Karpas-422 (cell line): ENCODE measurements at regions not wholly inside any gene's neighbourhood (a gene's known extent, or its start where the extent isn't known, plus 50 kb on each side); places are given as distances from the start of the nearest gene placed in this dataset.

Experiments
- DNase-seq: peaks from one replicate; pipeline ENCODE4 v3.0.0-alpha.2; 2015
- H2AFZ ChIP-seq: fragments of 200-600 bp; sonication (generic); 2 replicates; pipeline ENCODE4 v1.6.1; 2014; ENCODE audit warnings: antibody characterized with exemption, low read length, mixed read lengths
- H3K27ac ChIP-seq: fragments of 200-600 bp; sonication (generic); 2 replicates; pipeline ENCODE4 v1.5.1; 2014; ENCODE audit warnings: mild to moderate bottlenecking, low read length, moderate library complexity
- H3K27me3 ChIP-seq: fragments of 200-600 bp; sonication (generic); 2 replicates; pipeline ENCODE4 v1.6.1; 2014; ENCODE audit warnings: low read length, mixed read lengths
- H3K36me3 ChIP-seq: fragments of 200-600 bp; sonication (generic); 2 replicates; pipeline ENCODE4 v1.6.1; 2014; ENCODE audit warnings: low read length, mixed read lengths; ENCODE audit not compliant: insufficient read depth
- H3K4me1 ChIP-seq: fragments of 200-600 bp; sonication (generic); 2 replicates; pipeline ENCODE4 v1.6.1; 2014; ENCODE audit warnings: mild to moderate bottlenecking, low read length, mixed read lengths
- H3K4me2 ChIP-seq: fragments of 200-600 bp; sonication (generic); 2 replicates; pipeline ENCODE4 v1.6.1; 2014; ENCODE audit warnings: low read length, low read depth, mild to moderate bottlenecking; ENCODE audit not compliant: poor library complexity, severe bottlenecking
- H3K4me3 ChIP-seq: fragments of 200-600 bp; sonication (generic); 2 replicates; pipeline ENCODE4 v1.5.1; 2014; ENCODE audit warnings: mild to moderate bottlenecking, antibody characterized with exemption, low read length, mixed read lengths
- H3K79me2 ChIP-seq: fragments of 200-600 bp; sonication (generic); 2 replicates; pipeline ENCODE4 v1.6.1; 2014; ENCODE audit warnings: mild to moderate bottlenecking, low read length, mixed read lengths
- H3K9ac ChIP-seq: fragments of 200-600 bp; sonication (generic); 2 replicates; pipeline ENCODE4 v1.6.0; 2014; ENCODE audit warnings: low read length
- H3K9me2 ChIP-seq: fragments of 200-600 bp; sonication (generic), shearing (Covaris generic); replicated peaks from 2 replicates; pipeline ENCODE4 v1.6.0; 2014; ENCODE audit warnings: mild to moderate bottlenecking, low read length, moderate library complexity; ENCODE audit not compliant: insufficient read depth
- H3K9me3 ChIP-seq: fragments of 300-700, 200-600 bp; sonication (generic); 2 replicates; pipeline ENCODE4 v1.6.1; 2014; ENCODE audit warnings: low read length, mixed read lengths
- H4K20me1 ChIP-seq: fragments of 200-600 bp; sonication (generic); 2 replicates; pipeline ENCODE4 v1.6.1; 2014; ENCODE audit warnings: mild to moderate bottlenecking, antibody characterized with exemption, low read length, low read depth; ENCODE audit not compliant: insufficient read depth

- DNase-seq = peak; percentile 91
- Histone ChIP-seq H3K79me2 (no peaks in the 10 kb centered on the region), H3K27me3 (0 out of 2 replicates have a peak, but pooled peaks cover 2% of the 10 kb centered on the region)
These were observed 68.2 kb upstream of the ETV6 start for GRCh38 chr12:11581179-11581755.

GRCh38 chr12:11584221-11584855, 65.1 kb upstream of the ETV6 start:
- H3K9me3 ChIP-seq = no peaks in the 10 kb centered on the region
- H3K4me2 ChIP-seq = no peak overlapping the region
- H3K79me2 ChIP-seq = no peaks in the 10 kb centered on the region
- no peak overlapping the region for H2AFZ ChIP-seq
- no peaks in the 10 kb centered on the region for H3K9me2 ChIP-seq
- no peak overlapping the region for H3K9ac ChIP-seq
- no peak overlapping the region for H3K27ac ChIP-seq
- no peaks in the 10 kb centered on the region for H3K36me3 ChIP-seq
- DNase-seq = no peak
- no peak overlapping the region for H3K4me3 ChIP-seq
- no peaks in the 10 kb centered on the region for H4K20me1 ChIP-seq
- H3K27me3 ChIP-seq = 0 out of 2 replicates have a peak, but pooled peaks cover under 1% of the 10 kb centered on the region
- H3K4me1 ChIP-seq = no peaks in the 10 kb centered on the region

More at GRCh38 chr12:11581179-11581755, 68.2 kb upstream of the ETV6 start:
- Histone ChIP-seq H3K4me3 (no peak overlapping the region), H3K9me3 (no peaks in the 10 kb centered on the region), H2AFZ (no peak overlapping the region), H3K9ac (no peak overlapping the region), H3K27ac (no peak overlapping the region), H3K36me3 (no peaks in the 10 kb centered on the region), H3K9me2 (no peaks in the 10 kb centered on the region), H3K4me2 (no peak overlapping the region), H3K4me1 (no peaks in the 10 kb centered on the region), H4K20me1 (no peaks in the 10 kb centered on the region)

- Histone ChIP-seq H3K4me3 (no peak overlapping the region), H3K4me1 (no peaks in the 10 kb centered on the region), H3K36me3 (no peaks in the 10 kb centered on the region), H3K9me3 (no peaks in the 10 kb centered on the region), H3K9me2 (no peaks in the 10 kb centered on the region), H2AFZ (no peak overlapping the region), H3K27me3 (no peaks in the 10 kb centered on the region), H3K27ac (no peak overlapping the region), H3K79me2 (no peaks in the 10 kb centered on the region), H4K20me1 (no peaks in the 10 kb centered on the region), H3K4me2 (no peak overlapping the region), H3K9ac (no peak overlapping the region)
- DNase-seq = no peak
These were observed 57.0 kb upstream of the ETV6 start for GRCh38 chr12:11592484-11592883.

- no peaks in the 10 kb centered on the region for H3K9me2 ChIP-seq
- H3K27me3 ChIP-seq = no peaks in the 10 kb centered on the region
- H3K36me3 ChIP-seq = no peaks in the 10 kb centered on the region
- H3K4me3 ChIP-seq = no peak overlapping the region
- DNase-seq = no peak
- no peak overlapping the region for H3K27ac ChIP-seq
- H3K79me2 ChIP-seq = no peaks in the 10 kb centered on the region
- H2AFZ ChIP-seq = no peak overlapping the region
- no peaks in the 10 kb centered on the region for H3K4me1 ChIP-seq
- H3K4me2 ChIP-seq = no peak overlapping the region
- no peaks in the 10 kb centered on the region for H4K20me1 ChIP-seq
- H3K9ac ChIP-seq = no peak overlapping the region
- H3K9me3 ChIP-seq = no peaks in the 10 kb centered on the region
These were observed 56.5 kb upstream of the ETV6 start for GRCh38 chr12:11593013-11593412.

- Histone ChIP-seq H3K9me2 (no peaks in the 10 kb centered on the region), H2AFZ (no peak overlapping the region), H3K36me3 (no peaks in the 10 kb centered on the region), H3K9ac (no peak overlapping the region), H3K4me1 (no peaks in the 10 kb centered on the region), H3K4me2 (no peak overlapping the region), H3K27me3 (no peaks in the 10 kb centered on the region), H4K20me1 (no peaks in the 10 kb centered on the region), H3K27ac (no peak overlapping the region), H3K4me3 (no peak overlapping the region), H3K9me3 (no peaks in the 10 kb centered on the region), H3K79me2 (no peaks in the 10 kb centered on the region)
- no peak for DNase-seq
These were observed 54.4 kb upstream of the ETV6 start for GRCh38 chr12:11595080-11595479.

- Histone ChIP-seq H4K20me1 (no peaks in the 10 kb centered on the region), H3K27me3 (no peaks in the 10 kb centered on the region), H2AFZ (no peak overlapping the region), H3K79me2 (no peaks in the 10 kb centered on the region), H3K9ac (no peak overlapping the region), H3K36me3 (no peaks in the 10 kb centered on the region), H3K9me2 (no peaks in the 10 kb centered on the region), H3K27ac (no peak overlapping the region), H3K4me2 (no peak overlapping the region), H3K4me3 (no peak overlapping the region), H3K9me3 (no peaks in the 10 kb centered on the region), H3K4me1 (no peaks in the 10 kb centered on the region)
- no peak for DNase-seq
These were observed 53.3 kb upstream of the ETV6 start for GRCh38 chr12:11596141-11596540.

GRCh38 chr12:11598900-11599299, 50.6 kb upstream of the ETV6 start:
- no peak overlapping the region for H3K4me3 ChIP-seq
- no peaks in the 10 kb centered on the region for H3K9me2 ChIP-seq
- H3K9ac ChIP-seq = no peak overlapping the region
- no peaks in the 10 kb centered on the region for H3K27me3 ChIP-seq
- no peaks in the 10 kb centered on the region for H3K36me3 ChIP-seq
- H3K79me2 ChIP-seq = no peaks in the 10 kb centered on the region
- H3K27ac ChIP-seq = no peak overlapping the region
- H3K4me1 ChIP-seq = no peaks in the 10 kb centered on the region
- no peaks in the 10 kb centered on the region for H4K20me1 ChIP-seq
- no peak overlapping the region for H3K4me2 ChIP-seq
- no peak overlapping the region for H2AFZ ChIP-seq
- no peaks in the 10 kb centered on the region for H3K9me3 ChIP-seq
- DNase-seq = no peak
